K562 (cell line): ENCODE measurements at regions not wholly inside any gene's neighbourhood (a gene's known extent, or its start where the extent isn't known, plus 50 kb on each side); places are given as distances from the start of the nearest gene placed in this dataset.

Experiments
- TF ChIP-seq, protein P1 (sequence below), 2 experiments: fragments of 450-650 bp in 1 of 2; sonication (generic) in 1 of 2; formaldehyde crosslinking in 1 of 2; IDR thresholded peaks; 2 replicates each; pipeline versions ENCODE4 v1.7.1 to v1.9.0; 2016 to 2022; ENCODE audit warnings: inconsistent platforms in 1 of 2, mild to moderate bottlenecking in 1 of 2, missing genetic modification reagents in 1 of 2

DNA sequence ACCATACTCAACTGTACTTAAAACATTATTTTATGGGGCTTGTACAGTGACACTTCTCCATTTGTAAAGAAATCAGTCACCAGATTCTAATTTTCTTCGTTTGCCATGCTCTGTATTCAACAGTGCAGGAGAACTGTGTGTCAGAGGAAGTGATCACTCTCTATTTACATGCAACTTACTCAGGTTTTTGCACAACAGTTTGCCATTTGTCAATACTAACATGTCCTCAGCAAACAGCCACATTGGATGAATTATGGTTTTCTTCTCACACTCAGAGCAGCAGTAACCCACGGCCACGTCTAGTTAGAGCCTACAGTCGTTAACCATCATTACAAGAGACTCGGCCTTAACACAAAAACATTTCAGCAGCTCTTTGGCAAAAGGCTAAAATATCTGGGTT is 69.2 kb upstream of the SP4 start (continued):
- TF ChIP-seq, protein P1, sequence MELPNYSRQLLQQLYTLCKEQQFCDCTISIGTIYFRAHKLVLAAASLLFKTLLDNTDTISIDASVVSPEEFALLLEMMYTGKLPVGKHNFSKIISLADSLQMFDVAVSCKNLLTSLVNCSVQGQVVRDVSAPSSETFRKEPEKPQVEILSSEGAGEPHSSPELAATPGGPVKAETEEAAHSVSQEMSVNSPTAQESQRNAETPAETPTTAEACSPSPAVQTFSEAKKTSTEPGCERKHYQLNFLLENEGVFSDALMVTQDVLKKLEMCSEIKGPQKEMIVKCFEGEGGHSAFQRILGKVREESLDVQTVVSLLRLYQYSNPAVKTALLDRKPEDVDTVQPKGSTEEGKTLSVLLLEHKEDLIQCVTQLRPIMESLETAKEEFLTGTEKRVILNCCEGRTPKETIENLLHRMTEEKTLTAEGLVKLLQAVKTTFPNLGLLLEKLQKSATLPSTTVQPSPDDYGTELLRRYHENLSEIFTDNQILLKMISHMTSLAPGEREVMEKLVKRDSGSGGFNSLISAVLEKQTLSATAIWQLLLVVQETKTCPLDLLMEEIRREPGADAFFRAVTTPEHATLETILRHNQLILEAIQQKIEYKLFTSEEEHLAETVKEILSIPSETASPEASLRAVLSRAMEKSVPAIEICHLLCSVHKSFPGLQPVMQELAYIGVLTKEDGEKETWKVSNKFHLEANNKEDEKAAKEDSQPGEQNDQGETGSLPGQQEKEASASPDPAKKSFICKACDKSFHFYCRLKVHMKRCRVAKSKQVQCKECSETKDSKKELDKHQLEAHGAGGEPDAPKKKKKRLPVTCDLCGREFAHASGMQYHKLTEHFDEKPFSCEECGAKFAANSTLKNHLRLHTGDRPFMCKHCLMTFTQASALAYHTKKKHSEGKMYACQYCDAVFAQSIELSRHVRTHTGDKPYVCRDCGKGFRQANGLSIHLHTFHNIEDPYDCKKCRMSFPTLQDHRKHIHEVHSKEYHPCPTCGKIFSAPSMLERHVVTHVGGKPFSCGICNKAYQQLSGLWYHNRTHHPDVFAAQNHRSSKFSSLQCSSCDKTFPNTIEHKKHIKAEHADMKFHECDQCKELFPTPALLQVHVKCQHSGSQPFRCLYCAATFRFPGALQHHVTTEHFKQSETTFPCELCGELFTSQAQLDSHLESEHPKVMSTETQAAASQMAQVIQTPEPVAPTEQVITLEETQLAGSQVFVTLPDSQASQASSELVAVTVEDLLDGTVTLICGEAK (IDR thresholded peaks at IDR 0.05), result no peak
- TF ChIP-seq, protein P1 (CRISPR knock-in tag; IDR thresholded peaks at IDR 0.05), result no peak
